Common myeloid progenitor, CD34-positive (primary cell): ENCODE measurements at regions not wholly inside any gene's neighbourhood (a gene's known extent, or its start where the extent isn't known, plus 50 kb on each side); places are given as distances from the start of the nearest gene placed in this dataset.
"Not testable (repeated sequence)": the region's sequence is repeated elsewhere in the genome, so short reads cannot be mapped to it uniquely, and the experiment has no call there.

Experiments
- CTCF ChIA-PET: fragments of 350-600 bp; sonication (Branson Sonifier 250); formaldehyde crosslinking; loops from one replicate; lab custom pipeline; 2021; ENCODE audit warnings: antibody characterized with exemption; lab: Charles Lee
- POLR2A ChIA-PET: fragments of 350-600 bp; sonication (Branson Sonifier 250); formaldehyde crosslinking; loops from one replicate; lab custom pipeline; 2021; ENCODE audit warnings: antibody characterized with exemption; lab: Charles Lee
- DNase-seq, 3 donors: peaks; one replicate each; pipeline versions ENCODE4 v3.0.0 to v3.0.0-alpha.2; 2013
- H3K27ac ChIP-seq, 2 experiments: 1 replicate in 1 of 2; 2 replicates in 1 of 2; pipeline ENCODE4 v1.7.0; 2013; ENCODE audit warnings: inconsistent platforms in 2 of 2, low read length in 2 of 2, mild to moderate bottlenecking in 2 of 2, low read depth in 1 of 2, moderate library complexity in 1 of 2; ENCODE audit not compliant: severe bottlenecking in 2 of 2, insufficient read depth in 1 of 2, poor library complexity in 1 of 2
- H3K27me3 ChIP-seq, 5 experiments: replicated peaks in 2 of 5; 1 replicate in 3 of 5; 2 replicates in 2 of 5; pipeline versions ENCODE4 v1.6.1 to v1.7.0; 2013; ENCODE audit warnings: low read length in 4 of 5, mild to moderate bottlenecking in 2 of 5, moderate library complexity in 2 of 5, inconsistent platforms in 1 of 5; ENCODE audit not compliant: insufficient read depth in 5 of 5, control insufficient read depth in 4 of 5
- H3K36me3 ChIP-seq, 4 experiments: 1 replicate in 2 of 4; 2 replicates in 2 of 4; pipeline versions ENCODE4 v1.6.1 to v1.7.0; 2013; ENCODE audit warnings: low read length in 3 of 4, control low read depth in 1 of 4, mild to moderate bottlenecking in 1 of 4; ENCODE audit not compliant: control insufficient read depth in 4 of 4, insufficient read depth in 4 of 4
- H3K4me1 ChIP-seq, 4 experiments: 1 replicate in 3 of 4; 2 replicates in 1 of 4; pipeline versions ENCODE4 v1.6.1 to v1.7.1; 2013; ENCODE audit warnings: low read length in 3 of 4, mild to moderate bottlenecking in 3 of 4, control low read depth in 1 of 4, inconsistent platforms in 1 of 4, moderate library complexity in 1 of 4; ENCODE audit not compliant: control insufficient read depth in 4 of 4, insufficient read depth in 4 of 4; ENCODE audit errors: control extremely low read depth in 1 of 4
- H3K4me3 ChIP-seq, 7 experiments: 1 replicate in 4 of 7; 2 replicates in 3 of 7; pipeline versions ENCODE4 v1.5.1 to v1.7.0; 2013; ENCODE audit warnings: mild to moderate bottlenecking in 7 of 7, low read length in 6 of 7, moderate library complexity in 6 of 7, inconsistent platforms in 2 of 7, low read depth in 2 of 7, control low read depth in 1 of 7; ENCODE audit not compliant: insufficient read depth in 4 of 7, control insufficient read depth in 1 of 7; ENCODE audit errors: extremely low read depth in 1 of 7
- H3K9me3 ChIP-seq, 5 experiments: 1 replicate in 4 of 5; 2 replicates in 1 of 5; pipeline versions ENCODE4 v1.6.1 to v1.7.1; 2013; ENCODE audit warnings: low read length in 4 of 5, mild to moderate bottlenecking in 2 of 5, inconsistent platforms in 1 of 5, low read depth in 1 of 5, moderate library complexity in 1 of 5; ENCODE audit not compliant: control insufficient read depth in 4 of 5, insufficient read depth in 2 of 5; ENCODE audit errors: control extremely low read depth in 1 of 5
- WGBS: methylation state at CpG from one replicate; pipeline ENCODE4 v1.1.5; 2013; ENCODE audit not compliant: insufficient coverage; 5-methylcytosine and 5-hydroxymethylcytosine counted together

- Histone ChIP-seq H3K4me1 (no peaks in the 10 kb centered on the region), H3K27me3 (no peaks in the 10 kb centered on the region), H3K36me3 (no peaks in the 10 kb centered on the region), H3K4me3 (no peak overlapping the region), H3K9me3 (no peaks in the 10 kb centered on the region), H3K27ac (no peak overlapping the region)
- ChIA-PET CTCF (interaction anchor here (0.7 kb wide), 1 partner anchor 27 kb away, joined by 3 read pairs; no protein-coding TSS in a partner anchor), POLR2A (no interaction called here)
- DNase-seq = no peak
- WGBS = 76% methylated on average over 2 of the region's 2 CpGs
These were observed 204.3 kb upstream of the STAC start for GRCh38 chr3:36175916-36176461.

GRCh38 chr3:36178018-36178417 is 202.3 kb upstream of the STAC start:
- DNase-seq = no peak
- no peaks in the 10 kb centered on the region for H3K36me3 ChIP-seq
- no CpG with 5 or more reads among the region's 1 CpG for WGBS
- H3K4me3 ChIP-seq = no peak overlapping the region
- no peak overlapping the region for H3K27ac ChIP-seq
- H3K9me3 ChIP-seq = no peaks in the 10 kb centered on the region
- no peaks in the 10 kb centered on the region for H3K27me3 ChIP-seq
- H3K4me1 ChIP-seq = no peaks in the 10 kb centered on the region
- CTCF ChIA-PET = no interaction called here
- POLR2A ChIA-PET = no interaction called here

- H3K4me1 ChIP-seq = no peaks in the 10 kb centered on the region
- POLR2A ChIA-PET = no interaction called here
- CTCF ChIA-PET = no interaction called here
- no peak overlapping the region for H3K4me3 ChIP-seq
- no peaks in the 10 kb centered on the region for H3K27me3 ChIP-seq
- 100% methylated on average over 1 of the region's 2 CpGs for WGBS
- H3K9me3 ChIP-seq = no peaks in the 10 kb centered on the region
- H3K27ac ChIP-seq = no peak overlapping the region
- H3K36me3 ChIP-seq = no peaks in the 10 kb centered on the region
- no peak for DNase-seq
These were observed 198.3 kb upstream of the STAC start for GRCh38 chr3:36182024-36182423.

- DNase-seq, POLR2A ChIA-PET, H3K27ac ChIP-seq, H3K9me3 ChIP-seq, H3K36me3 ChIP-seq, H3K4me3 ChIP-seq, H3K27me3 ChIP-seq, CTCF ChIA-PET, H3K4me1 ChIP-seq: not testable (repeated sequence)
- WGBS = 100% methylated on average over 1 of the region's 2 CpGs
These were observed 193.1 kb upstream of the STAC start for GRCh38 chr3:36187197-36187596.

GRCh38 chr3:36192901-36193300 is 187.4 kb upstream of the STAC start:
- CTCF ChIA-PET = no interaction called here
- DNase-seq = no peak
- no peak overlapping the region for H3K27ac ChIP-seq
- H3K9me3 ChIP-seq = peaks cover 0 to 2% (median 0%) of the 10 kb centered on the region in 5 experiments
- H3K27me3 ChIP-seq = no peaks in the 10 kb centered on the region
- POLR2A ChIA-PET = no interaction called here
- no peak overlapping the region for H3K4me3 ChIP-seq
- H3K36me3 ChIP-seq = no peaks in the 10 kb centered on the region
- H3K4me1 ChIP-seq = peaks cover 0 to 3% (median 0%) of the 10 kb centered on the region in 4 experiments

- no peak overlapping the region for H3K27ac ChIP-seq
- H3K36me3 ChIP-seq = no peaks in the 10 kb centered on the region
- peaks cover 0 to 2% (median 0%) of the 10 kb centered on the region in 5 experiments for H3K9me3 ChIP-seq
- ChIA-PET POLR2A (no interaction called here), CTCF (no interaction called here)
- H3K4me1 ChIP-seq = peaks cover 0 to 3% (median 0%) of the 10 kb centered on the region in 4 experiments
- H3K27me3 ChIP-seq = no peaks in the 10 kb centered on the region
- peak; percentile 8 to 34 (median 29) for DNase-seq
- 60% methylated on average over 2 of the region's 2 CpGs for WGBS
- H3K4me3 ChIP-seq = no peak overlapping the region
These were observed 186.9 kb upstream of the STAC start for GRCh38 chr3:36193448-36193847.

GRCh38 chr3:36196058-36196457 is 184.2 kb upstream of the STAC start:
- DNase-seq = no peak
- no peaks in the 10 kb centered on the region for H3K27me3 ChIP-seq
- H3K9me3 ChIP-seq = peaks cover 0 to 1% (median 0%) of the 10 kb centered on the region in 5 experiments
- H3K36me3 ChIP-seq = no peaks in the 10 kb centered on the region
- POLR2A ChIA-PET = no interaction called here
- no peak overlapping the region for H3K4me3 ChIP-seq
- H3K4me1 ChIP-seq = peaks cover 0 to 3% (median 0%) of the 10 kb centered on the region in 4 experiments
- CTCF ChIA-PET = no interaction called here
- H3K27ac ChIP-seq = no peak overlapping the region
